Hepatocyte (in vitro differentiated cells): ENCODE measurements at regions not wholly inside any gene's neighbourhood (a gene's known extent, or its start where the extent isn't known, plus 50 kb on each side); places are given as distances from the start of the nearest gene placed in this dataset.
"Not testable (repeated sequence)": the region's sequence is repeated elsewhere in the genome, so short reads cannot be mapped to it uniquely, and the experiment has no call there.

Experiments used
- DNase-seq: peaks from one replicate; pipeline ENCODE4 v3.0.0-alpha.2; 2016; ENCODE audit warnings: low spot score
- H2AFZ ChIP-seq: fragments of 200-600 bp; sonication (generic); 2 replicates; pipeline ENCODE4 v1.6.0; 2016; ENCODE audit warnings: antibody characterized with exemption, mild to moderate bottlenecking
- H3K27ac ChIP-seq: fragments of 200-600 bp; sonication (generic); 2 replicates; pipeline ENCODE4 v1.5.1; 2016; ENCODE audit warnings: mild to moderate bottlenecking
- H3K27me3 ChIP-seq: fragments of 200-600 bp; sonication (generic); 2 replicates; pipeline ENCODE4 v1.6.1; 2016
- H3K36me3 ChIP-seq: fragments of 200-600 bp; sonication (generic); replicated peaks from 2 replicates; pipeline ENCODE4 v1.5.1; 2016; ENCODE audit warnings: low read depth; ENCODE audit not compliant: insufficient read depth
- H3K4me1 ChIP-seq: fragments of 200-600 bp; sonication (generic); 2 replicates; pipeline ENCODE4 v1.5.1; 2016; ENCODE audit warnings: mild to moderate bottlenecking, moderate library complexity; ENCODE audit not compliant: insufficient read depth
- H3K4me2 ChIP-seq: fragments of 200-600 bp; sonication (generic); 2 replicates; pipeline ENCODE4 v1.6.0; 2016
- H3K4me3 ChIP-seq: fragments of 200-600 bp; sonication (generic); 2 replicates; pipeline ENCODE4 v1.5.1; 2016; ENCODE audit warnings: mild to moderate bottlenecking
- H3K79me2 ChIP-seq: fragments of 200-600 bp; sonication (generic); 2 replicates; pipeline ENCODE4 v1.6.0; 2017; ENCODE audit warnings: mild to moderate bottlenecking
- H3K9me2 ChIP-seq: fragments of 200-600 bp; sonication (generic); replicated peaks from 2 replicates; pipeline ENCODE4 v1.6.0; 2017; ENCODE audit warnings: mild to moderate bottlenecking; ENCODE audit not compliant: insufficient read depth
- H3K9me3 ChIP-seq: fragments of 200-600 bp; sonication (generic); 2 replicates; pipeline ENCODE4 v1.5.1; 2016; ENCODE audit warnings: low read depth, mild to moderate bottlenecking
- H4K20me1 ChIP-seq: fragments of 200-600 bp; sonication (generic); 2 replicates; pipeline ENCODE4 v1.6.0; 2016; ENCODE audit warnings: mild to moderate bottlenecking; ENCODE audit not compliant: insufficient read depth, poor library complexity, severe bottlenecking
- EZH2 ChIP-seq: fragments of 200-600 bp; sonication (generic); IDR thresholded peaks from 2 replicates; pipeline ENCODE4 v1.6.1; 2016; ENCODE audit warnings: antibody characterized with exemption, mild to moderate bottlenecking, borderline replicate concordance
- EZH2phosphoT487 ChIP-seq: fragments of 200-600 bp; sonication (generic); IDR thresholded peaks from one replicate; pipeline ENCODE4 v1.6.1; 2018; ENCODE audit warnings: antibody characterized with exemption, mild to moderate bottlenecking, low read depth, moderate library complexity; ENCODE audit not compliant: unreplicated experiment, severe bottlenecking
- WGBS: methylation state at CpG from one replicate; pipeline ENCODE4 v1.1.6; 2016; ENCODE audit warnings: low lambda C conversion rate; ENCODE audit errors: missing lambda C conversion rate; 5-methylcytosine and 5-hydroxymethylcytosine counted together
- TF ChIP-seq, protein P1 (sequence below): fragments of 200-600 bp; sonication (generic); IDR thresholded peaks from 2 replicates; pipeline ENCODE4 v1.5.1; 2016; ENCODE audit warnings: antibody characterized with exemption, mild to moderate bottlenecking; ENCODE audit not compliant: poor library complexity

DNA sequence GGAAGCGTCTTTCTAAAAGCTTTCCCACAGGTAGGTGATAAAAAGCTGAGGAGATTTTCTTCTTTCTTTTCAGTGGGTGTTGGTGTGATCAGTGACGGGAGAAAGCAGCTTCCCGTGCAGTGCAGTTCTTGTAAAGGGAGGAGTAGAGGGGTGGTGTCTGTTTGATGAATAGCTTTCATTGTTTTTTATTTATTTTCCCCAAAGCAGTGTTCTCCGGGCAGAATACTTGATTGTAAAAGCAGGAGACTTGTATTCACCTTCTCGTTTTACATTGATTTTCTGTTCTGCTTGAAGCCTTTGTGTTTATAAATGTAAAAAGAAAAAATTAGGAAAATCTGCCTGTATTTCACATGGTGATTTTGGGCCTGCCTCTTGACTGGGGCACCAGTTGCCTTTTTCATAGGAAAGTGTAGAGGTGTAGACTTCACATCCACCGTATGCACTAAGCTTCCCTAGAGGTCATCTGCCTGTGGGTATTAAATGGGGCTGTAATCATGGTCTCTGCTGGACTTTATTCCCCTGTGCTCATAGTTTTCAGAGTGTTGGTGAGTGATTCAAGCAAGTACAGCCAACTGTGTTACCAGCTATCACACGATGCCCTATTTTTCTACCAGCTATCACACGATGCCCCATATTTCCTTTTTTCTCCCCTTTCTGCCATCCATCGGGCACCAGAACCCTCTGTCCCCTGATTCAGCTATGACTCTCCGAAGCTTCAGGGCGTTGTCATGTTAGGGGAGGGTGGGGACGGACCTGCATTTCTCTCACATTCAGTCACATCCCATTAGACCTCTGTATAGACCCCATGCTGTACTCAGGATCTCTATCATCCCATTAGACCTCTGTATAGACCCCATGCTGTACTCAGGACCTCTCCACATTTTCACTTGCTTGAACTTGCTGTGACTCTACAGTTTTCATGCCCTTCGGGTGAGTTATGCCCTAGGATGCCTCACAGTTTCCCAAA lies 526.5 kb downstream of the TRIML1 start:
- no peaks in the 10 kb centered on the region for H3K4me1 ChIP-seq
- WGBS = 61% methylated on average over 13 of the region's 13 CpGs
- no peaks in the 10 kb centered on the region for H3K9me2 ChIP-seq
- no peaks in the 10 kb centered on the region for H3K79me2 ChIP-seq
- no peak overlapping the region for H3K4me2 ChIP-seq
- H3K9me3 ChIP-seq = no peaks in the 10 kb centered on the region
- no peak overlapping the region for H3K4me3 ChIP-seq
- no peaks in the 10 kb centered on the region for H3K27me3 ChIP-seq
- peak overlapping the region; percentile 20 for H3K27ac ChIP-seq
- H3K36me3 ChIP-seq = no peaks in the 10 kb centered on the region
- DNase-seq = peak; percentile 19
- no peaks in the 10 kb centered on the region for H4K20me1 ChIP-seq
- TF ChIP-seq EZH2 (no peak), EZH2phosphoT487 (no peak)
- TF ChIP-seq, protein P1, sequence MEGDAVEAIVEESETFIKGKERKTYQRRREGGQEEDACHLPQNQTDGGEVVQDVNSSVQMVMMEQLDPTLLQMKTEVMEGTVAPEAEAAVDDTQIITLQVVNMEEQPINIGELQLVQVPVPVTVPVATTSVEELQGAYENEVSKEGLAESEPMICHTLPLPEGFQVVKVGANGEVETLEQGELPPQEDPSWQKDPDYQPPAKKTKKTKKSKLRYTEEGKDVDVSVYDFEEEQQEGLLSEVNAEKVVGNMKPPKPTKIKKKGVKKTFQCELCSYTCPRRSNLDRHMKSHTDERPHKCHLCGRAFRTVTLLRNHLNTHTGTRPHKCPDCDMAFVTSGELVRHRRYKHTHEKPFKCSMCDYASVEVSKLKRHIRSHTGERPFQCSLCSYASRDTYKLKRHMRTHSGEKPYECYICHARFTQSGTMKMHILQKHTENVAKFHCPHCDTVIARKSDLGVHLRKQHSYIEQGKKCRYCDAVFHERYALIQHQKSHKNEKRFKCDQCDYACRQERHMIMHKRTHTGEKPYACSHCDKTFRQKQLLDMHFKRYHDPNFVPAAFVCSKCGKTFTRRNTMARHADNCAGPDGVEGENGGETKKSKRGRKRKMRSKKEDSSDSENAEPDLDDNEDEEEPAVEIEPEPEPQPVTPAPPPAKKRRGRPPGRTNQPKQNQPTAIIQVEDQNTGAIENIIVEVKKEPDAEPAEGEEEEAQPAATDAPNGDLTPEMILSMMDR = no peak
- no peak overlapping the region for H2AFZ ChIP-seq

DNA sequence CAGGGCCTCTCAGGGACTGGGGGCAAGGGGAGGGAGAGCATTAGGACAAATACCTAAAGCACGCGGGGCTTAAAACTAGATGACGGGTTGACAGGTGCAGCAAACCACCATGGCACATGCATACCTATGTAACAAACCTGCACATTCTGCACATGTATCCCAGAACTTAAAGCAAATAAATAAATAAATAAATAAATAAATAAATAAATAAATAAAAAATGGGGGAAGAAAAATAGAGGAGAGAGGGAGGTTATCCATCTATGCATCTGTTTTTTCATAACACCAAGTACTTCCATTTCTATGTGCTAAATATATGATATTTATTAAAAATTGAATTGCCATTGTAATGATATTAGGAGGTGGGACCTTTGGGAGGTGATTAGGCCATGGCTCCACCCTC lies 539.5 kb downstream of the TRIML1 start:
- not testable (repeated sequence) for H3K4me3 ChIP-seq, H3K4me2 ChIP-seq, H3K79me2 ChIP-seq, H4K20me1 ChIP-seq, H3K36me3 ChIP-seq, H3K9me2 ChIP-seq, H3K27me3 ChIP-seq, H3K9me3 ChIP-seq, H3K4me1 ChIP-seq, H3K27ac ChIP-seq, DNase-seq, H2AFZ ChIP-seq
- 100% methylated on average over 3 of the region's 3 CpGs for WGBS

DNA sequence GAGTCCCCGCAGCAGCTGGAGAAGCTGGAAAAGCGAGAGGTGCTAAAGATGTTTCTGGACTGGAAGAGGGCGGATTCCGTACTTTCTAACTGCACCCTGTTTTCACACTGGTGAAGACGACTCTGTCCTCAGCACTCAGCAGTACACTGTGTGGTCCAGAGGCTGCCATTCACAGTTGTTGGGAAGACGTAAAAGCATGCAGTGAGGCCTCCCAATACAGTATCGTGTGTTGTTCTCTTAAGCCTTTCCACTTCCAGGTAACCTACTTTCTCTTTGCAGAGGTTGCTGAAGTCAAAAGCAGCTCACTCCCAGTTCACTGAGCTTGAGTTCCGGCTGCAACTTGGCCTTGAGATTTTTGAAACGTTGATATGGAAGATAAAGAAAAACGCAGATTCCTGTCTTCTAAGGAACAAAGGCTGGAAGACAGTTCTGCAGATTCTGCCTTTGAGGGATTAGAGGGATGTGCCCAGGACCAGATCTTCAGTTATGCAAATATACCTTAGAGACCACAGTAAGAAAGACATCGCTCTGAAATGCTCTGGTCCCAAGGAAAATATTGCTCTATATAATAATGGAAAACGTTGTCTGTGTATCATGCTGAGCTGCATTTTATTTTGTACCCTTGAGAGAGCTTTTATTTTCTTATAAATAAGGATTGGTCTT lies 540.9 kb downstream of the TRIML1 start:
- WGBS = 72% methylated on average over 12 of the region's 12 CpGs
- TF ChIP-seq EZH2 (no peak), EZH2phosphoT487 (no peak)
- TF ChIP-seq, protein P1 = no peak
- no peak for DNase-seq
- no peak overlapping the region for H2AFZ ChIP-seq
- no peaks in the 10 kb centered on the region for H4K20me1 ChIP-seq
- no peaks in the 10 kb centered on the region for H3K9me2 ChIP-seq
- H3K27ac ChIP-seq = no peak overlapping the region
- H3K4me1 ChIP-seq = no peaks in the 10 kb centered on the region
- no peak overlapping the region for H3K4me2 ChIP-seq
- no peaks in the 10 kb centered on the region for H3K9me3 ChIP-seq
- H3K79me2 ChIP-seq = no peaks in the 10 kb centered on the region
- no peaks in the 10 kb centered on the region for H3K36me3 ChIP-seq
- H3K4me3 ChIP-seq = no peak overlapping the region
- no peaks in the 10 kb centered on the region for H3K27me3 ChIP-seq

DNA sequence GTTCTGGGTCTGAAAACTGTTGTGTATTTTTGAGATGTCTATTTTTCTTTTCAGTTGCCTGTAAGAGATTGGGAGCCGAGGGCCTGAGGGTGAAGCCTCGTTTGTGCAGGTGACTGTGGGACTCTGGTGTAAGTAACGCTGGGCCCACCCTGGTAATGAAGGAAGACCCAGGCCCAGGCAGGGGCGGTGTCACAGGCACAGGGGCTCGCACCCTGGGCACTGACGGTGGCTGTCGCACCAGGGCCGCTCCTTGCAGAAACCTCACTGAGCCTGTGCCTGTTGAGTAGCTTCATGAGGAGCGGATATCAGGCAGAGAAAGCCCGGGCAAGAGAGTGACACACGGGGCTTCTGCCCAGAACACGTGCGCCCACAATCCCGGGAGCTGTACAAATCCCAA lies 541.4 kb downstream of the TRIML1 start:
- DNase-seq = no peak
- Histone ChIP-seq H3K4me3 (no peak overlapping the region), H3K4me2 (no peak overlapping the region), H4K20me1 (no peaks in the 10 kb centered on the region), H3K9me2 (no peaks in the 10 kb centered on the region), H2AFZ (no peak overlapping the region), H3K36me3 (no peaks in the 10 kb centered on the region), H3K27ac (no peak overlapping the region), H3K4me1 (no peaks in the 10 kb centered on the region), H3K27me3 (no peaks in the 10 kb centered on the region), H3K9me3 (no peaks in the 10 kb centered on the region), H3K79me2 (no peaks in the 10 kb centered on the region)
- TF ChIP-seq EZH2 (no peak), EZH2phosphoT487 (no peak)
- TF ChIP-seq, protein P1 = no peak
- 93% methylated on average over 14 of the region's 14 CpGs for WGBS
